Dedifferentiated amniotic fluid mesenchymal stem cell (primary cell): ENCODE measurements at regions not wholly inside any gene's neighbourhood (a gene's known extent, or its start where the extent isn't known, plus 50 kb on each side); places are given as distances from the start of the nearest gene placed in this dataset.

Experiments used
- DNase-seq: peaks from one replicate; pipeline ENCODE4 v3.0.0-alpha.2; 2016; ENCODE audit errors: extremely low spot score

GRCh38 chr3:34377961-34378360 is 579.5 kb downstream of the PDCD6IP start:
- no peak for DNase-seq

- no peak for DNase-seq
Measured at GRCh38 chr3:34381243-34381642, 582.8 kb downstream of the PDCD6IP start.

GRCh38 chr3:34382859-34383258 is 584.4 kb downstream of the PDCD6IP start:
- DNase-seq, result no peak

GRCh38 chr3:34386309-34386708 is 587.9 kb downstream of the PDCD6IP start:
- no peak for DNase-seq

GRCh38 chr3:34387826-34388564 is 589.6 kb downstream of the PDCD6IP start:
- DNase-seq, result no peak

- no peak for DNase-seq
Measured at GRCh38 chr3:34388830-34389229, 590.4 kb downstream of the PDCD6IP start.

GRCh38 chr3:34394978-34395748 is 596.7 kb downstream of the PDCD6IP start:
- DNase-seq, result no peak

- DNase-seq, result no peak
Measured at GRCh38 chr3:34396288-34396687, 597.9 kb downstream of the PDCD6IP start.

- no peak for DNase-seq
Measured at GRCh38 chr3:34396956-34397355, 598.5 kb downstream of the PDCD6IP start.

GRCh38 chr3:34399401-34399800 is 601.0 kb downstream of the PDCD6IP start:
- no peak for DNase-seq

GRCh38 chr3:34405159-34405558 is 606.7 kb downstream of the PDCD6IP start:
- DNase-seq, result no peak

GRCh38 chr3:34407281-34407680 is 608.9 kb downstream of the PDCD6IP start:
- DNase-seq, result no peak

GRCh38 chr3:34408088-34408487 is 609.7 kb downstream of the PDCD6IP start:
- DNase-seq, result no peak

GRCh38 chr3:34411596-34411995 is 613.2 kb downstream of the PDCD6IP start:
- DNase-seq, result peak; percentile 8

- DNase-seq, result peak; percentile 13
Measured at GRCh38 chr3:34419801-34420200, 621.4 kb downstream of the PDCD6IP start.

GRCh38 chr3:34421762-34422161 is 623.3 kb downstream of the PDCD6IP start:
- DNase-seq, result peak; percentile 11

- peak; percentile 12 for DNase-seq
Measured at GRCh38 chr3:34439796-34440195, 641.4 kb downstream of the PDCD6IP start.

- DNase-seq, result no peak
Measured at GRCh38 chr3:34444137-34444536, 645.7 kb downstream of the PDCD6IP start.

- DNase-seq, result no peak
Measured at GRCh38 chr3:34449305-34449704, 650.9 kb downstream of the PDCD6IP start.

- DNase-seq, result no peak
Measured at GRCh38 chr3:34463414-34463813, 665.0 kb downstream of the PDCD6IP start.

GRCh38 chr3:34464646-34465045 is 666.2 kb downstream of the PDCD6IP start:
- no peak for DNase-seq

- no peak for DNase-seq
Measured at GRCh38 chr3:34475851-34476250, 677.4 kb downstream of the PDCD6IP start.

- no peak for DNase-seq
Measured at GRCh38 chr3:34483311-34483887, 685.0 kb downstream of the PDCD6IP start.
